H4 (cell line): ENCODE measurements at regions not wholly inside any gene's neighbourhood (a gene's known extent, or its start where the extent isn't known, plus 50 kb on each side); places are given as distances from the start of the nearest gene placed in this dataset.
"Not testable (repeated sequence)": the region's sequence is repeated elsewhere in the genome, so short reads cannot be mapped to it uniquely, and the experiment has no call there.

ENCODE experiments used
- DNase-seq: peaks from one replicate; pipeline ENCODE4 v3.0.0-alpha.2; 2015; ENCODE audit warnings: low spot score

GRCh38 chr3:11712646-11713045, 68.9 kb upstream of the VGLL4 start:
- DNase-seq, result no peak

DNA sequence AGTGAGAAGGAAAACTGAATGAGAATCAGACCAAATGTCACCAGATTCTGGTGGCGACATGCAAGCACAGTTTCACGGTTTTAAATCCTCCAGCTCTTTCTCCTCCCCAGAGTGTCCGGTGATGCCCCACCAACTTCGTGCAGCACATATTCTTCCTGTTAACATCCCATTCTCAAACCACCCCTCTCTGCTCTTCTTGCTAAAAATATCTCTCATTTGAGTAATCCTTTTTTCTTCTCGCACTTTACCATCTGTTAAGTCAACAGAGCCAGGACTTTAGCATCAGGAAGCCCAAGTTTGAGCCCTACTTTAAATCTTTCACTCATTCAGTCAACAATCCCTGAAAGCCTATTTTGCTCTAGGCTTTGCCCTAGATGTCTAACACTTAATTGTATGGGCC, 68.2 kb upstream of the VGLL4 start:
- DNase-seq, result no peak

DNA sequence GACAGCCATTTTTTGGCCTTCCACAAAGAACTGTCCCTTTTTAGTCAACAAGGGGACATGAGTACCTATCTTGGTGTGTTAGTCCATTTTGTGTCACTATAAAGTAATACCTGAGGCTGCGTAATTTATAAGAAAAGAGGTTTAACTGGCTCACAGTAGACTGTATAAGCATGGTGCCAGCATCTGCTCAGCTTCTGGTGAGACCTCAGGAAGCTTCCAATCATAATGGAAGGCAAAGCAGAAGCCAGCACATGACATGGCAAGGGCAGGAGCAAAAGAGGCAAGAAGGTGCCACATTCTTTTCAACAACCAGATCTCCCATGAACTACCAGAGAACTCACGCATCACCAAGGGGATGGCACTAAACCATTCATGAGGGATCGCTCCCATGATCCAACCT, 66.1 kb upstream of the VGLL4 start:
- DNase-seq, result no peak

DNA sequence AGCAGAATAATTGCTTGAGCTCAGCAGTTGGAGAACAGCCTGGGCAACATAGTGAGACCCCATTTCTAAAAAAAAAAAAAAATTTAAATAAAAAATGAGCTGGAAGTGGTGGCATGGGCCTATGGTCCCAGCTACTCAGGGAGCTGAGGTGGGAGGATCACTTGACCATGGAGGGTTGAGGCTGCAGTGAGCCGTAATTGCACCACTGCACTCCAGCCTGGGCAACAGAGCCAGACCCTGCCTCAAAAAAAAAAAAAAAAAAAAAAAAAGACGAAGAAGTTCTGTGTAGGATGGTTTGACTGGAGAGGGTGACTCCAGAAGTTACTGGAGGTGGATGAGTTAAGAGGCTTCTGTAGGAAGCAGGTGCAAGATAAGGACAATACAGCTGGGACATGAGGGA, 63.4 kb upstream of the VGLL4 start:
- DNase-seq, result not testable (repeated sequence)

GRCh38 chr3:11706604-11707003, 62.9 kb upstream of the VGLL4 start:
- no peak for DNase-seq

- DNase-seq, result no peak
Measured at GRCh38 chr3:11705049-11705448, 61.3 kb upstream of the VGLL4 start.

- no peak for DNase-seq
Measured at GRCh38 chr3:11703146-11703545, 59.4 kb upstream of the VGLL4 start.

GRCh38 chr3:11699083-11699427, 55.3 kb upstream of the VGLL4 start:
- DNase-seq, result no peak

DNA sequence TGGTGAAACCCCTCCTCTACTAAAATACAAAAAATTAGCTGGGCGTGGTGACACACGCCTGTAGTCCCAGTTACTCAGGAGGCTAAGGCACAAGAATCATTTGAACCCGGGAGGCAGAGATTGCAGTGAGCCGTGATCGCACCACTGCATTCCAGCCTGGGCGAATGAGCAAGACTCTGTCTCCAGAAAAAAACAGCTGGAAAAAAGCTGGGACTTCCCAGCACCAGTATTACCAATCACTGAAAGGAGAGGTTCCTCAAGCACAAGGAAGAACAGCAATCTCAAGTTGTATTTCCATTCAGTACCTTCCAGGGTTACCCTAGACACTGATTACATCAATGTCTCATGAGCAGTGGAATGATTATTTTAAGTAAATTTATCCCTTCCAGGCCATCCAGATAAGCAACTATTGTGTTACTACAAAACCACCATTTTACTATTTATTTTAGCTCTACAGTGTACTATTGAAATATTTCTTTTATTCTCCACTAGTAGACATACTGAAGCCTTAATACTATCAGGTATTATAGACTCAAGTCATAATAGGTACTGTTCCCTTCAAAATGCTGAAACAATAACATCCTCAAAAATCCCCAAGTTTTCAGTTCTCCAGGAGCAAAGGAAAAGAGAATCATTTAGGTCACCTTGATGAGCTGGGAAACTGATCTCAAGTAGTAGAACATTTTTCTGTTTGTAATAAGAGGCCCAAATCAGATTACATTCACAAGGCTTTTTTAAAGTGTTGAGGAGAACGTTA, 54.8 kb upstream of the VGLL4 start:
- DNase-seq, result no peak

DNA sequence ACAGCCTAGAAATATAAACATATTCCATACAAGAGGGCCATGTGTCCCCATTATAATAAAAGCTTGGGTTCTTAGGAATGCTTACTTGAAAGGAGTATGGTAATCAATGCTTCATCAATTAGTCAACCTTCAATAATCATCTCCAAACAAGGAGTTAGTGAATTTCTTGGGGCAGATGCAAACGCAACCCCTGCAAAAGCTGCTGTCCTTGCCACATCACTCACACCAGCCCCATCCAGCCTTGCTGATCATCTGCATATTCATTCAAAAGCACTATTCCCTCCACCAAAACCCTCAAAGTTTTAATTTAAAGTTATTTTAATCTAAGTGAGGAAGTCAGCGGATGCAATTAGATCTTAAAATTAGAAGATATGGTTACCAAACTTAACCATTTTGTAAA, 54.0 kb upstream of the VGLL4 start:
- DNase-seq, result no peak

GRCh38 chr3:11696054-11696453, 52.3 kb upstream of the VGLL4 start:
- DNase-seq, result no peak
